K562 (cell line): ENCODE measurements at regions not wholly inside any gene's neighbourhood (a gene's known extent, or its start where the extent isn't known, plus 50 kb on each side); places are given as distances from the start of the nearest gene placed in this dataset.
A peak's percentile ranks its signal among the peaks of the same experiment; 100 is the strongest.

Experiments
- ARID4B ChIP-seq: sonication (generic); formaldehyde crosslinking; IDR thresholded peaks from 2 replicates; pipeline ENCODE4 v1.8.0; 2022; ENCODE audit warnings: mild to moderate bottlenecking, missing genetic modification reagents
- ATF1 ChIP-seq, 2 experiments: fragments of 450-650 bp in 1 of 2; IDR thresholded peaks; 2 replicates each; pipeline ENCODE4 v1.6.1; 2016; ENCODE audit warnings: missing compliant biosample characterization in 1 of 2, missing genetic modification characterization in 1 of 2
- CBFA2T2 ChIP-seq: fragments of 450-650 bp; conservative IDR thresholded peaks from 2 replicates; pipeline ENCODE4 v1.6.1; 2017; ENCODE audit warnings: mild to moderate bottlenecking
- CEBPG ChIP-seq, 3 experiments: fragments of 200-800 bp in 1 of 3; sonication (Bioruptor generic) in 1 of 3; sonication (generic) in 1 of 3; formaldehyde crosslinking in 1 of 3; IDR thresholded peaks in 2 of 3; conservative IDR thresholded peaks in 1 of 3; 2 replicates each; pipeline versions ENCODE4 v1.6.1 to v1.8.0; 2016 to 2022; ENCODE audit warnings: missing compliant biosample characterization in 2 of 3, missing genetic modification characterization in 2 of 3, mild to moderate bottlenecking in 1 of 3, missing genetic modification reagents in 1 of 3
- CREBBP ChIP-seq: IDR thresholded peaks from one replicate; pipeline ENCODE4 v1.6.1; 2012; ENCODE audit warnings: low read depth, mild to moderate bottlenecking, control low read depth, inconsistent platforms, low read length
- DMBX1 ChIP-seq: fragments of 250-450 bp; sonication (Bioruptor Pico); IDR thresholded peaks from 2 replicates; pipeline ENCODE4 v1.8.0; 2022; ENCODE audit warnings: inconsistent platforms, mild to moderate bottlenecking, moderate library complexity, borderline replicate concordance
- ETS2 ChIP-seq: IDR thresholded peaks from 2 replicates; pipeline ENCODE4 v1.6.1; 2016; ENCODE audit warnings: borderline replicate concordance, missing genetic modification characterization, mild to moderate bottlenecking, moderate library complexity, missing compliant biosample characterization; ENCODE audit not compliant: poor library complexity, severe bottlenecking
- HDAC3 ChIP-seq: fragments of 450-650 bp; IDR thresholded peaks from 2 replicates; pipeline ENCODE4 v1.6.1; 2018; ENCODE audit warnings: borderline replicate concordance, mild to moderate bottlenecking, moderate library complexity; ENCODE audit not compliant: partially characterized antibody
- JUN ChIP-seq, 2 experiments: sonication (generic) in 1 of 2; formaldehyde crosslinking in 1 of 2; IDR thresholded peaks; 2 replicates each; pipeline versions ENCODE4 v1.6.1 to v1.8.0; 2012 to 2022; ENCODE audit warnings: borderline replicate concordance in 2 of 2, mild to moderate bottlenecking in 2 of 2, improper control_type of control experiment in 1 of 2, low read depth in 1 of 2, low read length in 1 of 2, missing genetic modification reagents in 1 of 2
- KDM2B ChIP-seq: fragments of 250-450 bp; sonication (Bioruptor Pico); IDR thresholded peaks from 2 replicates; pipeline ENCODE4 v1.8.0; 2021; ENCODE audit warnings: mild to moderate bottlenecking, moderate library complexity
- MAFK ChIP-seq: IDR thresholded peaks from 2 replicates; pipeline ENCODE4 v1.6.1; 2011; ENCODE audit warnings: low read length, improper control_type of control experiment
- NCOA6 ChIP-seq: fragments of 450-650 bp; IDR thresholded peaks from 2 replicates; pipeline ENCODE4 v1.6.1; 2017; ENCODE audit warnings: mild to moderate bottlenecking
- NELFE ChIP-seq: IDR thresholded peaks from 2 replicates; pipeline ENCODE4 v1.6.1; 2011; ENCODE audit warnings: mild to moderate bottlenecking; ENCODE audit not compliant: insufficient read depth, insufficient read length
- POLR2A ChIP-seq: fragments of 450-650 bp; conservative IDR thresholded peaks from 2 replicates; pipeline ENCODE4 v1.6.1; 2016
- RAD21 ChIP-seq, 2 experiments: fragments of 250-450 bp in 1 of 2; fragments of 450-650 bp in 1 of 2; sonication (Bioruptor Pico) in 1 of 2; formaldehyde crosslinking in 1 of 2; IDR thresholded peaks in 1 of 2; conservative IDR thresholded peaks in 1 of 2; 2 replicates each; pipeline versions ENCODE4 v1.4.0 to v1.8.0; 2020 to 2022; ENCODE audit warnings: mild to moderate bottlenecking in 2 of 2, moderate library complexity in 1 of 2
- RBM14 ChIP-seq: fragments of 200-400 bp; formaldehyde crosslinking; IDR thresholded peaks from 2 replicates; pipeline ENCODE4 v1.6.1; 2018; ENCODE audit warnings: low read depth, mild to moderate bottlenecking, low read length, moderate library complexity, borderline replicate concordance; ENCODE audit not compliant: insufficient read depth
- SNAPC5 ChIP-seq: fragments of 250-450 bp; sonication (Bioruptor Pico); IDR thresholded peaks from 2 replicates; pipeline ENCODE4 v1.8.0; 2021; ENCODE audit warnings: moderate library complexity, mild to moderate bottlenecking, inconsistent platforms
- SUPT5H ChIP-seq: fragments of 450-650 bp; IDR thresholded peaks from 2 replicates; pipeline ENCODE4 v1.6.1; 2016
- TCF3 ChIP-seq: sonication (generic); formaldehyde crosslinking; IDR thresholded peaks from 2 replicates; pipeline ENCODE4 v1.4.0; 2020; ENCODE audit warnings: mild to moderate bottlenecking, missing genetic modification reagents
- ZNF197 ChIP-seq: fragments of 200-800 bp; sonication (Bioruptor generic); IDR thresholded peaks from 2 replicates; pipeline ENCODE4 v1.6.1; 2016; ENCODE audit warnings: low read depth, missing genetic modification characterization, missing compliant biosample characterization
- ZNF444 ChIP-seq: fragments of 250-450 bp; sonication (Bioruptor Pico); IDR thresholded peaks from 2 replicates; pipeline ENCODE4 v1.4.0; 2020; ENCODE audit warnings: mild to moderate bottlenecking, moderate library complexity

- TF ChIP-seq CEBPG (CRISPR knock-in tag; IDR thresholded peaks at IDR 0.05) (no peak), CEBPG (tag; conservative IDR thresholded peaks at IDR 0.05 in 1 of 2, IDR thresholded peaks at IDR 0.05 in 1 of 2) (peak in 1 of 2 experiments; percentile 41; a peak in 1 of 4 replicates), NELFE (no peak), MAFK (no peak), ARID4B (CRISPR knock-in tag) (no peak), ETS2 (tag) (no peak), RBM14 (no peak), SNAPC5 (CRISPR knock-in tag) (no peak), TCF3 (peak; percentile 80), DMBX1 (CRISPR knock-in tag) (peak; percentile 92), KDM2B (CRISPR knock-in tag) (no peak), ZNF444 (no peak), RAD21 (CRISPR knock-in tag; conservative IDR thresholded peaks at IDR 0.05 in 1 of 2, IDR thresholded peaks at IDR 0.05 in 1 of 2) (peak; percentile 0 to 29; a peak in 2 of 4 replicates), ATF1 (CRISPR knock-in tag; IDR thresholded peaks at IDR 0.05) (no peak), ATF1 (tag; IDR thresholded peaks at IDR 0.05) (peak; percentile 60), CREBBP (no peak), HDAC3 (peak; percentile 42), CBFA2T2 (no peak; the same call in 1 of the 2 replicates), SUPT5H (peak; percentile 35; the same call in 1 of the 2 replicates), POLR2A (no peak; the same call in 1 of the 2 replicates), NCOA6 (no peak), ZNF197 (peak; percentile 88), JUN (IDR thresholded peaks at IDR 0.05; ENCODE audit: borderline replicate concordance, low read depth, low read length) (peak; percentile 57; the same call in 1 of the 2 replicates), JUN (CRISPR knock-in tag; IDR thresholded peaks at IDR 0.05; ENCODE audit: borderline replicate concordance) (no peak)
Observed at GRCh38 chr7:106501605-106502580, 159.1 kb downstream of the CCDC71L start (continued).
